WERI-Rb-1 (cell line): ENCODE measurements at regions not wholly inside any gene's neighbourhood (a gene's known extent, or its start where the extent isn't known, plus 50 kb on each side); places are given as distances from the start of the nearest gene placed in this dataset.

ENCODE experiments used
- DNase-seq: peaks from one replicate; pipeline ENCODE4 v3.0.0-alpha.2; 2020
- H3K27ac ChIP-seq: fragments of 250-450 bp; sonication (Bioruptor Pico); 2 replicates; pipeline ENCODE4 v1.5.1; 2020; ENCODE audit warnings: mild to moderate bottlenecking, moderate library complexity
- H3K27me3 ChIP-seq: fragments of 250-450 bp; sonication (Bioruptor Pico); 2 replicates; pipeline ENCODE4 v1.5.1; 2021; ENCODE audit warnings: mild to moderate bottlenecking, low read depth, moderate library complexity; ENCODE audit not compliant: insufficient read depth, severe bottlenecking
- H3K36me3 ChIP-seq: fragments of 250-450 bp; sonication (Bioruptor Pico); 2 replicates; pipeline ENCODE4 v1.5.1; 2020; ENCODE audit warnings: mild to moderate bottlenecking, moderate library complexity
- H3K4me3 ChIP-seq: 2 replicates; pipeline ENCODE4 v1.5.1; 2011; ENCODE audit warnings: low read depth, mild to moderate bottlenecking, control low read depth, low read length
- H3K9me3 ChIP-seq: fragments of 250-450 bp; sonication (Bioruptor Pico); 2 replicates; pipeline ENCODE4 v1.5.1; 2021; ENCODE audit warnings: mild to moderate bottlenecking, moderate library complexity; ENCODE audit not compliant: severe bottlenecking
- TF ChIP-seq, protein P1 (sequence below): IDR thresholded peaks from 2 replicates; pipeline ENCODE4 v1.5.1; 2011; ENCODE audit warnings: low read depth, mild to moderate bottlenecking, control low read depth, inconsistent platforms, low read length

DNA sequence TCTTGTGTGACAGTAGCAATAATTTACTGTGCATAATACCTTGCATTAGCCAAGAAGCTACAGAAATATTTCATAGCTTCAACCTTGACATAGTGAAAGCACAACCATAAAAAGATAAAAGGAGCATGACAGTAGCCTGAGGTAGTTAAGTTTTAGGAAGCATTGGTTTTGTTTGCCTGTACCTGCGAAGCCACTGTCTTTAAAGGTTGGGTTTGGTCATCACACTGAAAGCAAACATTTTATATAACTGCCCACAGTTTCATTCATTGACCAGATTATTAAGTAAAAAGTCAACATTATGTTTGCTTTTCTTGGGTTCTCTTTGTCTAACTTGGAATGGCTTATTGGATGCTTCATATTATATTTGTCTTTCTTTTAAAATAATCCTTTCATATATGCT, 450.1 kb upstream of the IL12A start:
- TF ChIP-seq, protein P1, sequence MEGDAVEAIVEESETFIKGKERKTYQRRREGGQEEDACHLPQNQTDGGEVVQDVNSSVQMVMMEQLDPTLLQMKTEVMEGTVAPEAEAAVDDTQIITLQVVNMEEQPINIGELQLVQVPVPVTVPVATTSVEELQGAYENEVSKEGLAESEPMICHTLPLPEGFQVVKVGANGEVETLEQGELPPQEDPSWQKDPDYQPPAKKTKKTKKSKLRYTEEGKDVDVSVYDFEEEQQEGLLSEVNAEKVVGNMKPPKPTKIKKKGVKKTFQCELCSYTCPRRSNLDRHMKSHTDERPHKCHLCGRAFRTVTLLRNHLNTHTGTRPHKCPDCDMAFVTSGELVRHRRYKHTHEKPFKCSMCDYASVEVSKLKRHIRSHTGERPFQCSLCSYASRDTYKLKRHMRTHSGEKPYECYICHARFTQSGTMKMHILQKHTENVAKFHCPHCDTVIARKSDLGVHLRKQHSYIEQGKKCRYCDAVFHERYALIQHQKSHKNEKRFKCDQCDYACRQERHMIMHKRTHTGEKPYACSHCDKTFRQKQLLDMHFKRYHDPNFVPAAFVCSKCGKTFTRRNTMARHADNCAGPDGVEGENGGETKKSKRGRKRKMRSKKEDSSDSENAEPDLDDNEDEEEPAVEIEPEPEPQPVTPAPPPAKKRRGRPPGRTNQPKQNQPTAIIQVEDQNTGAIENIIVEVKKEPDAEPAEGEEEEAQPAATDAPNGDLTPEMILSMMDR = no peak
- Histone ChIP-seq H3K27ac (no peak overlapping the region), H3K27me3 (peaks cover 6% of the 10 kb centered on the region), H3K4me3 (no peak overlapping the region), H3K9me3 (no peaks in the 10 kb centered on the region), H3K36me3 (no peaks in the 10 kb centered on the region)
- no peak for DNase-seq

DNA sequence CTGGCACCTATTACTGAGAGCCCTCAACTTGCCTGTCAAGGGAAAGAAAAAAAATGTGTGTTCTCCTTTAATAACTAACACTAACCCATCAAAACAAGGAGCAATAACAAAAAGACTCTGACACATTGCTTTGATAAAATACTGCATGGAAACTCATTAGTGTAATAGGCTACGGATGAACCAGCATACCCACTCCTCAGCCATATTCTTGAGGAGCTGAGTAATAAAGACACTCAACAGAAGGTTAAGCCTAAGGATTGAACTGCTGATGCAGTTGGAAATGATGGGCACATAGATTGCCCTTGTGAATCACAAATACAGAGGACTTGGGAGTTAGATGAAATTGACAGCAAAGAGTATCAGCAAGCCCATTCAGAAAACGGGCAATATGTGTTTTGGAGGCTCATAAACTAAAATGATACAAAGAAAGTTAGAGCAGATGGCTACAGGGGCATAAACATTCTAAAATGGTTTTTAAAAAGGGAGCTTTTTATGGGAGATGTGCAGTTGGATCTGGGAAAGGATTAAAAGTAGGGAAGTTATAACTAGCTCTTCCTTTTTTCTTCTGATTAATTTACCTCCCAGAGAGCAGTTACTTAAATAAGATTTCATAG, 447.6 kb upstream of the IL12A start:
- H3K4me3 ChIP-seq = no peak overlapping the region
- no peak overlapping the region for H3K27ac ChIP-seq
- no peaks in the 10 kb centered on the region for H3K9me3 ChIP-seq
- no peaks in the 10 kb centered on the region for H3K36me3 ChIP-seq
- H3K27me3 ChIP-seq = peaks cover 6% of the 10 kb centered on the region
- TF ChIP-seq, protein P1 = no peak
- no peak for DNase-seq

DNA sequence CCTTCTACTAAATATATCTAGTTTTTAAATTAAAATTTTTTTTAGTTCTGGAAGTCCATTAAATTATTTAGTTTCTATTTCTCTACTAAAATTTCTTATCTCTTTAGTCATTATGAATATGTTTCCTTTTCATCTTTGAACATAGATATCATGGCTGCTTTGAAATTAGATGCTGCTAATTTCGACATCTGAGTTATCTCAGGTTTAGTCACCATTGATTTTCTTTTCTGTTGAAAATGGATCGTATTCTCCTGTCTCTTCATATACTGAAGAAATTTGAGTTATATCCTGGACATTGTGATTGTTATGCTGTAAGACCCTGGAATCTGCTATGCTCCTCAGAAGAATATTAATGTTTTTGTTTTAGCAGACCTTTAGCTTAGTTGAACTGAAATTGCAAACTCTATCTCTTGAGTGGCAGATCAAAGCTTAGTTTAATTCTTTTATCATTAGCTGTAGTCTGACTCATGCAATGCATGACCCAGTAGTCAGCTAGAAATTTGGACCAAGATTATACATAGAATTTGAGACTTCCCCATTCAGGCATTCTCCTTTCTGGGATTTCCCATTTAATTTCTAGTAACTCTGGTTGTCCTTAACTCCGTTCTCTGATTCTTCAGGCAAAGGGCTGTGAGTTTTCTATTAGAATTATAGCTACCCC, 439.8 kb upstream of the IL12A start:
- H3K27me3 ChIP-seq = no peaks in the 10 kb centered on the region
- H3K27ac ChIP-seq = no peak overlapping the region
- TF ChIP-seq, protein P1 = no peak
- H3K4me3 ChIP-seq = no peak overlapping the region
- H3K36me3 ChIP-seq = no peaks in the 10 kb centered on the region
- DNase-seq = no peak
- H3K9me3 ChIP-seq = peaks cover 4% of the 10 kb centered on the region

DNA sequence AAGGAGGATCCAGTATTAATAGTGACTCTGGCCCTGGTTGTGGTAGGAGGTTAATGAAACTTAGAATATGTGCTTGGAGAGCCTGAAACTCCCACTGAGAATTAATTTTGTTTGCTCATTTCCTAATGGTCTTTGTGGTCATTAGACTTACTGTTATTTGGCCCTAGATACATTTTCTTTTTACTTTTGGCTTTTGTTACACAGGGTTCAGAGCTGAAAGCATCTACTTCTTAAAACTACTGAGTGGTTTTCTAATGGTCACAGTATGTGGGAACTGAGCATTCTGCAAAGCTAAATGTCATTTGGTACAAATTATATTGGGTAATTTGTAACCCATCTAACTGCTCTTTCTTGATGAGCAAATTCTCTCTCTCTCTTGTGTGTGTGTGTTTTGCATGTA, 433.4 kb upstream of the IL12A start:
- Histone ChIP-seq H3K27ac (no peak overlapping the region), H3K4me3 (no peak overlapping the region), H3K27me3 (no peaks in the 10 kb centered on the region), H3K36me3 (no peaks in the 10 kb centered on the region), H3K9me3 (no peaks in the 10 kb centered on the region)
- TF ChIP-seq, protein P1 = no peak
- no peak for DNase-seq

DNA sequence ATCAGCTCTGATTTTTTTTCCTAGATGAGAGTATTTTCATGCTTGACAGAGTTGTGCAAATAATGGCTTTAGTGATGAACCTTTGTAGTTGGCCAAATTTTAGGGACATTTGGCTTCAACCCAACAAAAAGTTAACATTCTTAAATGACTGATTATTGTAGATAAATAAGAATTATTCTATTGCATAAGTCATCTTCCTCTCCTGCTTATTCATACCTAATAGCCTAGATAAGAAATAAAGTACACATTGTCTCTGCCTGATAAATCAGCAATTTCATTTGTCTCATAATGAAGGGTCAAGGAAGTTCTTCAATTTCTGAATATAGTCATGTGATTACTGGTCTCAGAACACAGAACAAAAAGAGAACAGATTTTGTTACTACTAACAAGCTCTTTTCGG, 428.9 kb upstream of the IL12A start:
- Histone ChIP-seq H3K27me3 (no peaks in the 10 kb centered on the region), H3K4me3 (no peak overlapping the region), H3K9me3 (no peaks in the 10 kb centered on the region), H3K27ac (no peak overlapping the region), H3K36me3 (no peaks in the 10 kb centered on the region)
- no peak for DNase-seq
- TF ChIP-seq, protein P1 = no peak
